Endothelial cell of umbilical vein (primary cell): ENCODE measurements at regions not wholly inside any gene's neighbourhood (a gene's known extent, or its start where the extent isn't known, plus 50 kb on each side); places are given as distances from the start of the nearest gene placed in this dataset.

Experiments used
- BruUV-seq: library from RNA; stranded (reverse); fragments of 400-500 nt; replicated peaks from 2 replicates; lab custom pipeline; 2021; lab: Mats Ljungman, UMichigan
- CTCF ChIA-PET: fragments of 300-600, 350-600 bp; sonication (Branson Sonifier 250); formaldehyde crosslinking; loops from one replicate; lab custom pipeline; 2021; ENCODE audit warnings: antibody characterized with exemption, inconsistent platforms; lab: Charles Lee
- POLR2A ChIA-PET: fragments of 300-600, 350-600 bp; sonication (Branson Sonifier 250); formaldehyde crosslinking; loops from one replicate; lab custom pipeline; 2021; ENCODE audit warnings: antibody characterized with exemption, inconsistent platforms; lab: Charles Lee
- DNase-seq: peaks from one replicate; pipeline ENCODE4 v3.0.0-alpha.2; 2011; ENCODE audit warnings: low read depth, low spot score
- FAIRE-seq: peaks from 2 replicates; lab custom pipeline; 2011; peaks lifted over from hg19 to GRCh38; lab: Jason Lieb, UNC
- H2AFZ ChIP-seq: 2 replicates; pipeline ENCODE4 v1.6.0; 2012; ENCODE audit warnings: low read depth, low read length, control low read depth, inconsistent platforms
- H3K27ac ChIP-seq: 2 replicates; pipeline ENCODE4 v1.5.1; 2011; ENCODE audit warnings: low read depth, mild to moderate bottlenecking, control low read depth, low read length, moderate library complexity; ENCODE audit not compliant: insufficient read depth
- H3K27me3 ChIP-seq, 2 experiments: 2 replicates each; pipeline versions ENCODE4 v1.6.0 to v1.6.1; 2011; ENCODE audit warnings: low read length in 2 of 2, mixed read lengths in 1 of 2; ENCODE audit not compliant: control insufficient read depth in 2 of 2, insufficient read depth in 2 of 2
- H3K36me3 ChIP-seq, 2 experiments: 2 replicates in 1 of 2; 3 replicates in 1 of 2; pipeline ENCODE4 v1.5.1; 2011; ENCODE audit warnings: low read length in 2 of 2, mild to moderate bottlenecking in 1 of 2, moderate library complexity in 1 of 2; ENCODE audit not compliant: control insufficient read depth in 2 of 2, insufficient read depth in 2 of 2; ENCODE audit errors: extremely low read depth in 1 of 2
- H3K4me1 ChIP-seq: 3 replicates; pipeline ENCODE4 v1.5.1; 2011; ENCODE audit warnings: mild to moderate bottlenecking, low read length; ENCODE audit not compliant: control insufficient read depth, insufficient read depth; ENCODE audit errors: extremely low read depth
- H3K4me2 ChIP-seq: 2 replicates; pipeline ENCODE4 v1.6.1; 2011; ENCODE audit warnings: low read length, control low read depth, mixed read lengths; ENCODE audit not compliant: insufficient read depth
- H3K4me3 ChIP-seq, 3 experiments: fragments of 200-600 bp in 1 of 3; sonication (generic), shearing (Covaris generic) in 1 of 3; replicated peaks in 1 of 3; 2 replicates each; pipeline ENCODE4 v1.5.1; 2011 to 2016; ENCODE audit warnings: control low read depth in 3 of 3, low read length in 3 of 3, mild to moderate bottlenecking in 2 of 3, inconsistent platforms in 1 of 3, low read depth in 1 of 3, moderate library complexity in 1 of 3; ENCODE audit not compliant: insufficient read depth in 1 of 3
- H3K79me2 ChIP-seq: 2 replicates; pipeline ENCODE4 v1.6.0; 2012; ENCODE audit warnings: low read length, inconsistent platforms; ENCODE audit not compliant: control insufficient read depth, insufficient read depth
- H3K9ac ChIP-seq: replicated peaks from 2 replicates; pipeline ENCODE3; 2011; ENCODE audit warnings: low read length, control low read depth; ENCODE audit not compliant: insufficient read depth; ENCODE audit errors: extremely low read depth
- H3K9me1 ChIP-seq: replicated peaks from 3 replicates; pipeline ENCODE4 v1.6.0; 2011; ENCODE audit warnings: mild to moderate bottlenecking, low read length; ENCODE audit not compliant: control insufficient read depth, insufficient read depth; ENCODE audit errors: extremely low read depth
- H3K9me3 ChIP-seq: replicated peaks from 2 replicates; pipeline ENCODE4 v1.5.1; 2012; ENCODE audit warnings: low read length, inconsistent platforms; ENCODE audit not compliant: control insufficient read depth, insufficient read depth
- H4K20me1 ChIP-seq: replicated peaks from 2 replicates; pipeline ENCODE3; 2011; ENCODE audit warnings: mild to moderate bottlenecking, low read length; ENCODE audit not compliant: control insufficient read depth, insufficient read depth; ENCODE audit errors: extremely low read depth
- EZH2 ChIP-seq: IDR thresholded peaks from 2 replicates; pipeline ENCODE4 v1.6.1; 2012; ENCODE audit warnings: borderline replicate concordance, low read depth, mild to moderate bottlenecking, moderate library complexity, low read length, inconsistent platforms; ENCODE audit not compliant: severe bottlenecking
- FOS ChIP-seq: IDR thresholded peaks from 2 replicates; pipeline ENCODE4 v1.6.1; 2011; ENCODE audit warnings: mild to moderate bottlenecking, low read length, moderate library complexity, borderline replicate concordance; ENCODE audit not compliant: insufficient read depth
- GATA2 ChIP-seq: IDR thresholded peaks from 2 replicates; pipeline ENCODE4 v1.7.0; 2011; ENCODE audit warnings: low read depth, mild to moderate bottlenecking, moderate library complexity, mixed read lengths, low read length; ENCODE audit not compliant: insufficient read length, insufficient read depth
- JUN ChIP-seq: IDR thresholded peaks from 2 replicates; pipeline ENCODE4 v1.6.1; 2011; ENCODE audit warnings: borderline replicate concordance, low read depth; ENCODE audit not compliant: insufficient read length, insufficient read depth
- MYC ChIP-seq: IDR thresholded peaks from one replicate; pipeline ENCODE4 v1.6.1; 2011; ENCODE audit warnings: mild to moderate bottlenecking, low read depth, low read length
- POLR2A ChIP-seq: IDR thresholded peaks from 2 replicates; pipeline ENCODE4 v1.6.1; 2012; ENCODE audit warnings: low read depth, mild to moderate bottlenecking, control low read depth, low read length
- POLR2AphosphoS5 ChIP-seq: IDR thresholded peaks from 2 replicates; pipeline ENCODE4 v1.6.1; 2012; ENCODE audit warnings: low read depth, mild to moderate bottlenecking, control low read depth, low read length, moderate library complexity; ENCODE audit not compliant: insufficient read depth
- dilution Hi-C: fragments of 300-500 bp; cut with MboI; formaldehyde crosslinking; loops from one replicate; pipeline ENCODE4 v1.15.0; 2019; ENCODE audit warnings: low sequenced_read_pairs; ENCODE audit not compliant: extremely low pct_ligation_motif_present
- intact Hi-C: fragments of 100-400 bp; cut with micrococcal nuclease; formaldehyde crosslinking; loops from one replicate; pipeline ENCODE4 v1.10.0; 2022
- TF ChIP-seq, protein P1 (sequence below): IDR thresholded peaks from 2 replicates; pipeline ENCODE4 v1.6.1; 2011; ENCODE audit not compliant: insufficient read depth, insufficient read length
- TF ChIP-seq, protein P2 (sequence below), 2 donors: IDR thresholded peaks; 1 replicate in 1 of 2; 2 replicates in 1 of 2; pipeline ENCODE4 v1.5.1; 2011; ENCODE audit warnings: low read length in 2 of 2, mild to moderate bottlenecking in 2 of 2, moderate library complexity in 2 of 2, control low read depth in 1 of 2, inconsistent platforms in 1 of 2, low read depth in 1 of 2; ENCODE audit not compliant: insufficient read depth in 1 of 2; ENCODE audit errors: extremely low read depth in 1 of 2

DNA sequence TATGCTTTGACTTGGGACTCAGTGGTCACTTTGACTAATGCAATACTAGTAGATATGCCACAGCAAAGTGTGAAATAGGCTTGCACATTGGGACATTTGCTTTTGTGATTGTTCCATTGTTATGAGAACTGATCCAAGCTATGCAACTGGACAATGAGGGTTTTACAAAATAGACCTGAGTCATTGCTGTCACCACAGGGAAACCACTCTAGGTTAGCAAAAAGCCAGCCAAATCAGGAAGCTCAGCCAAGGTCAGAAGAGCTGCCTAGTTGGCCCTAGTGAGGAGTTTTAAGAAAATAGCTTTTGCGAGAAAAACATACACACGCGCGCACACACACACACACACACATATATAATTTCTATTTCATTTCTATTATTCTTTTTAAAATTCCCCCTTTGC is 452.4 kb upstream of the CDH7 start:
- Histone ChIP-seq H3K9me1 (no peaks in the 10 kb centered on the region), H3K79me2 (no peaks in the 10 kb centered on the region), H2AFZ (no peak overlapping the region), H3K9ac (no peak overlapping the region), H3K4me1 (no peaks in the 10 kb centered on the region), H3K36me3 (no peaks in the 10 kb centered on the region), H4K20me1 (no peaks in the 10 kb centered on the region), H3K27me3 (no peaks in the 10 kb centered on the region), H3K4me3 (no peak overlapping the region), H3K4me2 (no peak overlapping the region), H3K27ac (no peak overlapping the region), H3K9me3 (no peaks in the 10 kb centered on the region)
- TF ChIP-seq JUN: no peak
- TF ChIP-seq, protein P1, sequence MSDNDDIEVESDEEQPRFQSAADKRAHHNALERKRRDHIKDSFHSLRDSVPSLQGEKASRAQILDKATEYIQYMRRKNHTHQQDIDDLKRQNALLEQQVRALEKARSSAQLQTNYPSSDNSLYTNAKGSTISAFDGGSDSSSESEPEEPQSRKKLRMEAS: no peak
- TF ChIP-seq POLR2AphosphoS5: no peak
- TF ChIP-seq, protein P2, sequence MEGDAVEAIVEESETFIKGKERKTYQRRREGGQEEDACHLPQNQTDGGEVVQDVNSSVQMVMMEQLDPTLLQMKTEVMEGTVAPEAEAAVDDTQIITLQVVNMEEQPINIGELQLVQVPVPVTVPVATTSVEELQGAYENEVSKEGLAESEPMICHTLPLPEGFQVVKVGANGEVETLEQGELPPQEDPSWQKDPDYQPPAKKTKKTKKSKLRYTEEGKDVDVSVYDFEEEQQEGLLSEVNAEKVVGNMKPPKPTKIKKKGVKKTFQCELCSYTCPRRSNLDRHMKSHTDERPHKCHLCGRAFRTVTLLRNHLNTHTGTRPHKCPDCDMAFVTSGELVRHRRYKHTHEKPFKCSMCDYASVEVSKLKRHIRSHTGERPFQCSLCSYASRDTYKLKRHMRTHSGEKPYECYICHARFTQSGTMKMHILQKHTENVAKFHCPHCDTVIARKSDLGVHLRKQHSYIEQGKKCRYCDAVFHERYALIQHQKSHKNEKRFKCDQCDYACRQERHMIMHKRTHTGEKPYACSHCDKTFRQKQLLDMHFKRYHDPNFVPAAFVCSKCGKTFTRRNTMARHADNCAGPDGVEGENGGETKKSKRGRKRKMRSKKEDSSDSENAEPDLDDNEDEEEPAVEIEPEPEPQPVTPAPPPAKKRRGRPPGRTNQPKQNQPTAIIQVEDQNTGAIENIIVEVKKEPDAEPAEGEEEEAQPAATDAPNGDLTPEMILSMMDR (IDR thresholded peaks at IDR 0.05; ENCODE audit: extremely low read depth in 1 of 2, insufficient read depth in 1 of 2, low read depth in 1 of 2, low read length in 2 of 2): no peak
- TF ChIP-seq MYC: no peak
- TF ChIP-seq FOS: no peak
- no peak for TF ChIP-seq POLR2A
- no peak for TF ChIP-seq EZH2
- TF ChIP-seq GATA2: no peak
- DNase-seq (no peak), FAIRE-seq (no peak)
- POLR2A ChIA-PET: no interaction called here
- intact Hi-C loops (no loop called here), dilution Hi-C loops (no loop called here)
- BruUV-seq: no TSS peak
- CTCF ChIA-PET: no interaction called here
